Progenitor cell of endocrine pancreas (in vitro differentiated cells): ENCODE measurements at regions not wholly inside any gene's neighbourhood (a gene's known extent, or its start where the extent isn't known, plus 50 kb on each side); places are given as distances from the start of the nearest gene placed in this dataset.

Experiments
- DNase-seq: peaks from one replicate; pipeline ENCODE4 v3.0.0; 2021; ENCODE audit warnings: low spot score; ENCODE audit not compliant: unreplicated experiment
- H3K27ac Mint-ChIP-seq: 2 replicates; pipeline ENCODE4 v1.8.0; 2021; ENCODE audit warnings: mild to moderate bottlenecking, moderate library complexity, mixed read lengths
- H3K27me3 Mint-ChIP-seq: 2 replicates; pipeline ENCODE4 v1.8.0; 2021; ENCODE audit warnings: mixed read lengths
- H3K36me3 Mint-ChIP-seq: 2 replicates; pipeline ENCODE4 v1.8.0; 2022; ENCODE audit warnings: mixed read lengths; ENCODE audit not compliant: insufficient read depth
- H3K4me1 Mint-ChIP-seq: 2 replicates; pipeline ENCODE4 v1.8.0; 2021; ENCODE audit warnings: low read depth, mixed read lengths
- H3K4me3 Mint-ChIP-seq: 2 replicates; pipeline ENCODE4 v1.8.0; 2021; ENCODE audit warnings: low read depth, mild to moderate bottlenecking, moderate library complexity, mixed read lengths
- H3K9me3 Mint-ChIP-seq: 2 replicates; pipeline ENCODE4 v1.8.0; 2021; ENCODE audit warnings: low read depth, mixed read lengths
- CTCF ChIP-seq: fragments of 200-600 bp; sonication (generic); IDR thresholded peaks from one replicate; pipeline ENCODE4 v1.5.0; 2021; ENCODE audit warnings: antibody characterized with exemption, mild to moderate bottlenecking; ENCODE audit not compliant: unreplicated experiment

DNA sequence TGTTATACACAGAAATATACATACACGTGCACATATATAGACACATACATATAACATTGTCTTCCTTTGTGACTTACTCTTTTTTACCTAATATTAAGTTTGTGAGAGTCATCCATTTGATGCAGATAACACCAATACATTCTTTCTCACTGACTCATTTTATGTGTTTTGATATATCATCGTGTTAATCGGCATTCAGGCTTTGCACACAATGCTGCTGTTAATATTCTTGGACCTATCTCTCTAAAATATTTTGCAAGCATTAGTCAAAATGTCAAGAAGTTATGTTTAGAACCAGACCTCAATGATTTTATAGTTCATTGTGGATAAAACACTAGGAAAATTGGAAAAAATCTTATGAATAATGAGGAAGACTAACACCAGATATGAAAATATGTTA is 441.1 kb downstream of the LRATD1 start:
- DNase-seq = no peak
- Mint-ChIP-seq H3K27ac (no peak overlapping the region), H3K36me3 (no peaks in the 10 kb centered on the region), H3K27me3 (no peaks in the 10 kb centered on the region), H3K4me3 (no peak overlapping the region), H3K9me3 (no peaks in the 10 kb centered on the region), H3K4me1 (peaks cover 2% of the 10 kb centered on the region)
- no peak for TF ChIP-seq CTCF

- DNase-seq = no peak
Observed at GRCh38 chr2:15074319-15074718, 441.8 kb downstream of the LRATD1 start.

GRCh38 chr2:15074751-15075700 is 442.5 kb downstream of the LRATD1 start:
- Mint-ChIP-seq H3K27ac (no peak overlapping the region), H3K4me1 (peaks cover 2% of the 10 kb centered on the region), H3K9me3 (no peaks in the 10 kb centered on the region), H3K4me3 (no peak overlapping the region), H3K36me3 (no peaks in the 10 kb centered on the region), H3K27me3 (no peaks in the 10 kb centered on the region)
- DNase-seq = no peak
- no peak for TF ChIP-seq CTCF

More at GRCh38 chr2:15074319-15074718, 441.8 kb downstream of the LRATD1 start:
- Mint-ChIP-seq H3K9me3 (no peaks in the 10 kb centered on the region), H3K4me3 (no peak overlapping the region), H3K27ac (no peak overlapping the region), H3K4me1 (peaks cover 2% of the 10 kb centered on the region), H3K27me3 (no peaks in the 10 kb centered on the region), H3K36me3 (no peaks in the 10 kb centered on the region)
- no peak for TF ChIP-seq CTCF

DNA sequence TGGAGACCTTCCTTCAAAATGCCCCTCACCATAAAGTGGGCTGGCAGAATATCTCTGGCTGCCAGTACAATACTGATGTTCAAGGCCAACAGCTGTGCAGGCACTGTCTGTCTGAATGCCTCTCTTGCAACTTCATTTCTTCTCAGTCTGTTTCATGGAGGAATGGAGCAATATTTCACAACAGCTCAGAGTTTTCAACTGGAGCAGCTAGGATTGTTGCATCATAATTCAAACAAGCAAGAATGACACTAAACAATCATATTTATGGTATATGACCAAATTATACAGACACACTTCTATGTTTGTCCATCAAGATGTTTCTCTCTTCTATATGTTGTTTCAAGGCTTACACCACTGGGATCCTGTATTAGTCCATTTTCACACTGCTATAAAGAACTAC is 444.2 kb downstream of the LRATD1 start:
- H3K4me3 Mint-ChIP-seq = no peak overlapping the region
- H3K9me3 Mint-ChIP-seq = no peaks in the 10 kb centered on the region
- no peaks in the 10 kb centered on the region for H3K27me3 Mint-ChIP-seq
- peaks cover 2% of the 10 kb centered on the region for H3K4me1 Mint-ChIP-seq
- no peak for TF ChIP-seq CTCF
- H3K27ac Mint-ChIP-seq = no peak overlapping the region
- H3K36me3 Mint-ChIP-seq = no peaks in the 10 kb centered on the region
- no peak for DNase-seq

GRCh38 chr2:15081356-15081755 is 448.8 kb downstream of the LRATD1 start:
- no peak for TF ChIP-seq CTCF
- Mint-ChIP-seq H3K27me3 (no peaks in the 10 kb centered on the region), H3K4me1 (no peaks in the 10 kb centered on the region), H3K36me3 (no peaks in the 10 kb centered on the region), H3K27ac (no peak overlapping the region), H3K4me3 (no peak overlapping the region), H3K9me3 (no peaks in the 10 kb centered on the region)
- no peak for DNase-seq
